Effector memory CD8-positive, alpha-beta T cell (primary cell): ENCODE measurements at regions not wholly inside any gene's neighbourhood (a gene's known extent, or its start where the extent isn't known, plus 50 kb on each side); places are given as distances from the start of the nearest gene placed in this dataset.
A peak's percentile ranks its signal among the peaks of the same experiment; 100 is the strongest.

ENCODE experiments used
- ATAC-seq: fragments of 150-1000 bp; cut with Tn5 transposase; replicated peaks from 2 replicates; pipeline ENCODE4 v1.10.0; 2021; ENCODE audit warnings: mild to moderate bottlenecking, moderate library complexity
- DNase-seq, 3 experiments: peaks; one replicate each; pipeline ENCODE4 v3.0.0; 2021
- H3K27ac Mint-ChIP-seq, 2 donors: one replicate each; pipeline ENCODE4 v1.8.0; 2022; ENCODE audit warnings: mild to moderate bottlenecking in 2 of 2, mixed read lengths in 2 of 2, moderate library complexity in 2 of 2
- H3K27me3 Mint-ChIP-seq, 2 donors: one replicate each; pipeline ENCODE4 v1.8.0; 2022; ENCODE audit warnings: mixed read lengths in 2 of 2
- H3K36me3 Mint-ChIP-seq: one replicate; pipeline ENCODE4 v1.8.0; 2022; ENCODE audit warnings: mild to moderate bottlenecking, moderate library complexity, mixed read lengths; ENCODE audit not compliant: insufficient read depth
- H3K4me1 Mint-ChIP-seq, 2 donors: one replicate each; pipeline ENCODE4 v1.8.0; 2022; ENCODE audit warnings: low read depth in 2 of 2, mixed read lengths in 2 of 2
- H3K4me3 Mint-ChIP-seq, 2 donors: one replicate each; pipeline ENCODE4 v1.8.0; 2022; ENCODE audit warnings: mild to moderate bottlenecking in 2 of 2, mixed read lengths in 2 of 2, moderate library complexity in 2 of 2
- H3K9me3 Mint-ChIP-seq, 2 donors: one replicate each; pipeline ENCODE4 v1.8.0; 2022; ENCODE audit warnings: mixed read lengths in 2 of 2

GRCh38 chr6:44682987-44683779, 295.7 kb downstream of the CDC5L start:
- no peaks in the 10 kb centered on the region for H3K36me3 Mint-ChIP-seq
- H3K27me3 Mint-ChIP-seq: peaks cover 19 to 30% of the 10 kb centered on the region in 2 donors
- H3K4me1 Mint-ChIP-seq: no peaks in the 10 kb centered on the region
- no peak overlapping the region for H3K27ac Mint-ChIP-seq
- ATAC-seq: no peak
- no peak for DNase-seq
- no peaks in the 10 kb centered on the region for H3K9me3 Mint-ChIP-seq
- H3K4me3 Mint-ChIP-seq: no peak overlapping the region

DNA sequence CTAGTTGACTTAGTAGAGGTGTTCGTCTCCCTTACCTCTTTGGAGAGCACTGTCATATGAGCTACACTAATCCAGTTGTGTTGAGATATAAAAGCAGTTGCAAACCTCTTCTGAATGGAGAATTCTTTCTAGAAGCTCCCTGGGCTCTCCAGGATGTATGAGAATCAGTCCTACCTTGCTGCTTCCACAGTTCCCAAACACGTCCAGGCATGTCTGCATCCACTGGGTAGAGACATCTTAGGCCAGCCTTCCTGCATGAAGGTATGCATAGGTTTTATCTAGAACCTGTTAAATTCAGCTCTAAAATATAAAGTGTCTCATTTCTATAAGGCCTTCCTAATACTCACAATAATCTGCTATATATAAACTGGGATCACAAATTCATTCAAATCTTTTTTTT, 297.7 kb downstream of the CDC5L start:
- Mint-ChIP-seq H3K27me3 (peaks cover 26 to 42% of the 10 kb centered on the region in 2 donors), H3K4me3 (no peak overlapping the region), H3K4me1 (no peaks in the 10 kb centered on the region), H3K9me3 (no peaks in the 10 kb centered on the region), H3K27ac (no peak overlapping the region), H3K36me3 (no peaks in the 10 kb centered on the region)
- no peak for DNase-seq
- ATAC-seq: no peak

- DNase-seq (no peak), ATAC-seq (no peak)
- Mint-ChIP-seq H3K27me3 (no peaks in the 10 kb centered on the region), H3K9me3 (no peaks in the 10 kb centered on the region), H3K36me3 (no peaks in the 10 kb centered on the region), H3K27ac (no peak overlapping the region), H3K4me3 (no peak overlapping the region), H3K4me1 (peaks cover 0 to 3% of the 10 kb centered on the region in 2 donors)
Measured at GRCh38 chr6:44696099-44696498, 308.6 kb downstream of the CDC5L start.

GRCh38 chr6:44696686-44697085, 309.2 kb downstream of the CDC5L start:
- H3K27me3 Mint-ChIP-seq: no peaks in the 10 kb centered on the region
- H3K36me3 Mint-ChIP-seq: no peaks in the 10 kb centered on the region
- no peak overlapping the region for H3K4me3 Mint-ChIP-seq
- H3K4me1 Mint-ChIP-seq: peaks cover 0 to 3% of the 10 kb centered on the region in 2 donors
- H3K9me3 Mint-ChIP-seq: no peaks in the 10 kb centered on the region
- no peak for ATAC-seq
- no peak for DNase-seq
- no peak overlapping the region for H3K27ac Mint-ChIP-seq

DNA sequence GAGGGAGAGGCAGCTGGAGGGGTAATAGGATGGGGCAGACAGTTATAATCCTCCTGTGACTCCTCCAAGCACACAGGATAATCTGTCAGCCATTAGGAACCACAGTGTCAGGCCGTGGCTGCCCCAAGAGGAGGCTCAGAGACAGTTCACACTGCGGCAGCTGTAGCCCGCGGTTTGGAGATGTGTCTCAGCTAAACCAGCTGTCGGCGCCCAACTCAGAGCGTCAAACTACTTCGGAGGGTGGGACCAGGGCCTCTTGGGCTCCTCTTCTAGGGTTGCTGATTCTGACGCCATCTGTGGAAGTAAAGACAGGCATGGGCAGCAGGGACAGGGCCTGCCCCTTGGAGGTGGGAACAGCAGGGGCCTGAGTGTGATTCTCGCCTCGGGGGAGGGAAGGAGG, 309.8 kb downstream of the CDC5L start:
- Mint-ChIP-seq H3K9me3 (no peaks in the 10 kb centered on the region), H3K27me3 (no peaks in the 10 kb centered on the region), H3K4me1 (peaks cover 0 to 3% of the 10 kb centered on the region in 2 donors), H3K27ac (no peak overlapping the region), H3K36me3 (no peaks in the 10 kb centered on the region), H3K4me3 (no peak overlapping the region)
- peak; percentile 59 for ATAC-seq
- DNase-seq: no peak

- no peak for DNase-seq
- Mint-ChIP-seq H3K4me1 (peaks cover 0 to 3% of the 10 kb centered on the region in 2 donors), H3K9me3 (no peaks in the 10 kb centered on the region), H3K36me3 (no peaks in the 10 kb centered on the region), H3K27ac (no peak overlapping the region), H3K4me3 (no peak overlapping the region), H3K27me3 (no peaks in the 10 kb centered on the region)
- no peak for ATAC-seq
Measured at GRCh38 chr6:44698602-44699001, 311.1 kb downstream of the CDC5L start.

GRCh38 chr6:44699082-44699481, 311.6 kb downstream of the CDC5L start:
- no peaks in the 10 kb centered on the region for H3K9me3 Mint-ChIP-seq
- H3K4me1 Mint-ChIP-seq: peaks cover under 1 to 4% of the 10 kb centered on the region in 2 donors
- H3K4me3 Mint-ChIP-seq: no peak overlapping the region
- H3K27me3 Mint-ChIP-seq: no peaks in the 10 kb centered on the region
- H3K27ac Mint-ChIP-seq: no peak overlapping the region
- DNase-seq (no peak), ATAC-seq (no peak)
- no peaks in the 10 kb centered on the region for H3K36me3 Mint-ChIP-seq

- no peak overlapping the region for H3K4me3 Mint-ChIP-seq
- no peaks in the 10 kb centered on the region for H3K9me3 Mint-ChIP-seq
- peaks cover 2 to 8% of the 10 kb centered on the region in 2 donors for H3K4me1 Mint-ChIP-seq
- no peak for ATAC-seq
- H3K36me3 Mint-ChIP-seq: no peaks in the 10 kb centered on the region
- no peak overlapping the region for H3K27ac Mint-ChIP-seq
- no peak for DNase-seq
- H3K27me3 Mint-ChIP-seq: no peaks in the 10 kb centered on the region
Measured at GRCh38 chr6:44699851-44700250, 312.3 kb downstream of the CDC5L start.

DNA sequence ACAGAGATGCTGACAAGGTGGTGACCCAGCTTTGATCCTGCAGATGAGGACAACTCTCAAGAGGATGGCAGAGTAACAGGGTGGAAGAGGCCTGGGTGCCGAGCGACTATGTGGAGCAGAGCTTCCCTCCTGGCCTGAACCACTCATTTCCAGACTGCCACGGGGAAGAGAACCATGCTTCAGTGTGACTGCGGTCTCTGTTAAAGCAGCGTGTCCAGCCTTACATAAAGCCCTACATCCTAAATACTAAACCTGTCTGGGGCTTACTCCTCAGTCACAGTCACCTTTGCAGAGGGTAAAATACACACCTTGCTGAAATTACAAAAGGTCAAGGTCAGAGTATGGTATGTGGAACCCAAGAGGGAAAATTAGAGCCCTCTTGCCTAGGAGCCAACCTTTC, 312.9 kb downstream of the CDC5L start:
- ATAC-seq (no peak), DNase-seq (no peak)
- no peaks in the 10 kb centered on the region for H3K9me3 Mint-ChIP-seq
- H3K27ac Mint-ChIP-seq: no peak overlapping the region
- no peaks in the 10 kb centered on the region for H3K36me3 Mint-ChIP-seq
- no peak overlapping the region for H3K4me3 Mint-ChIP-seq
- no peaks in the 10 kb centered on the region for H3K27me3 Mint-ChIP-seq
- H3K4me1 Mint-ChIP-seq: peaks cover 4 to 10% of the 10 kb centered on the region in 2 donors

DNA sequence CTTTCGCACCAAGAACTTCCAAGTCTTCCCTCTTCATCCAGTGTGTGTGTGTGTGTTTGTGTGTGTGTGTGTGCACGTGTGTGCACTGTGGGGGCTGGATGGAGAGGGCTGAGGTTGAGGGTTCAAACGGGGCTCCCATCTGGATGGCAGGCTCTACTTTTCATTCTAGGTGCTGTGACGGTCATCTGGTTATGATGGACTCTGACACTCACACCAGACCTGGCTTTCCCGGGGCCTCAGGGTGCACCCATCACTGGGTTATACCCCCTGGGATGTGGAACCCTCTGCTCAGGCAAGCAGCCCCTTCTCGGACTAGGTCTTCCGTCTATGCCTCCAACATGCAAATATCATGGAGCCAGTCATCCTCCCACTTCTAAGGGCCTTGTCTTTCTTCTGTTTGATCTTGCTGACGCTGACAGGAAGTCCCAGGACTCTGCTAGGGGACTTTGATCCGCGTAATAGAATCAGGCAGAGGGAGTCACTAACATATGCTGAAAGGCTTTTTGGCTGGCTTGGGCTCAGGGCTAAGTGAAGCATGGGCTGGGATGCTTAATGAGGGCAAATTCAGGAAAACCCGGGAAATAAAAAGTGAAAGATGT, 313.6 kb downstream of the CDC5L start:
- H3K9me3 Mint-ChIP-seq: no peaks in the 10 kb centered on the region

GRCh38 chr6:44701637-44702101, 314.2 kb downstream of the CDC5L start:
- Mint-ChIP-seq H3K4me1 (peaks cover 4 to 10% of the 10 kb centered on the region in 2 donors), H3K9me3 (no peaks in the 10 kb centered on the region), H3K4me3 (no peak overlapping the region), H3K36me3 (no peaks in the 10 kb centered on the region), H3K27me3 (no peaks in the 10 kb centered on the region), H3K27ac (no peak overlapping the region)
- DNase-seq (no peak), ATAC-seq (no peak)

More for the DNA sequence above, 313.6 kb downstream of the CDC5L start:
- H3K27ac Mint-ChIP-seq: no peak overlapping the region
- H3K4me1 Mint-ChIP-seq: peaks cover 4 to 10% of the 10 kb centered on the region in 2 donors
- DNase-seq: no peak
- H3K27me3 Mint-ChIP-seq: no peaks in the 10 kb centered on the region
- ATAC-seq: no peak
- no peak overlapping the region for H3K4me3 Mint-ChIP-seq
- no peaks in the 10 kb centered on the region for H3K36me3 Mint-ChIP-seq

DNA sequence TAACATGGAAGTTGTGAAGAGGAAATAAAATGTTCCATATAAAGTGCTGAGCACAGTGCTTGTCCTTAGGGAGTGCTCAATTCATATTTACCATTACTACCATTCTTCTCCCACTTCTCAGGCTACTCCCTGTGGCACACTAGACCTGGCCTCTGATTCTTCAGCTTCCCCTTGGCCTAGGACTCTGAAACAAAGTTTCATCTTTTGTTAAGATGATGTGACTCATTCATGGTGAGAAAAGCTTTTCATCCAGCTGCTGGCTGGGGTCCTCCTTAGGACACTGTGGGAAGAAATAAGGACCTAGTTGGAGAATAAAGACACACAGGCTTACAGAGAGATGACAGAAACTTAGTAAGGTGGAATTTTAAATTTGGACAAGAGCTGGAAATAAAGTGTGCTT, 314.8 kb downstream of the CDC5L start:
- Mint-ChIP-seq H3K4me3 (no peak overlapping the region), H3K27me3 (no peaks in the 10 kb centered on the region), H3K36me3 (no peaks in the 10 kb centered on the region), H3K4me1 (peaks cover 4 to 10% of the 10 kb centered on the region in 2 donors), H3K27ac (no peak overlapping the region), H3K9me3 (no peaks in the 10 kb centered on the region)
- ATAC-seq (no peak), DNase-seq (no peak)

- ATAC-seq: no peak
- no peak overlapping the region for H3K27ac Mint-ChIP-seq
- H3K27me3 Mint-ChIP-seq: no peaks in the 10 kb centered on the region
- H3K36me3 Mint-ChIP-seq: no peaks in the 10 kb centered on the region
- H3K9me3 Mint-ChIP-seq: no peaks in the 10 kb centered on the region
- DNase-seq: no peak
- H3K4me1 Mint-ChIP-seq: peaks cover 4 to 10% of the 10 kb centered on the region in 2 donors
- no peak overlapping the region for H3K4me3 Mint-ChIP-seq
Measured at GRCh38 chr6:44704240-44705150, 317.0 kb downstream of the CDC5L start.
